ENCODE measurements at regions not wholly inside any gene's neighbourhood (a gene's known extent, or its start where the extent isn't known, plus 50 kb on each side); places are given as distances from the start of the nearest gene placed in this dataset.

GRCh38 chr21:27393726-27394125 is 426.8 kb upstream of the ADAMTS5 start:
- TF ChIP-seq, protein P1, sequence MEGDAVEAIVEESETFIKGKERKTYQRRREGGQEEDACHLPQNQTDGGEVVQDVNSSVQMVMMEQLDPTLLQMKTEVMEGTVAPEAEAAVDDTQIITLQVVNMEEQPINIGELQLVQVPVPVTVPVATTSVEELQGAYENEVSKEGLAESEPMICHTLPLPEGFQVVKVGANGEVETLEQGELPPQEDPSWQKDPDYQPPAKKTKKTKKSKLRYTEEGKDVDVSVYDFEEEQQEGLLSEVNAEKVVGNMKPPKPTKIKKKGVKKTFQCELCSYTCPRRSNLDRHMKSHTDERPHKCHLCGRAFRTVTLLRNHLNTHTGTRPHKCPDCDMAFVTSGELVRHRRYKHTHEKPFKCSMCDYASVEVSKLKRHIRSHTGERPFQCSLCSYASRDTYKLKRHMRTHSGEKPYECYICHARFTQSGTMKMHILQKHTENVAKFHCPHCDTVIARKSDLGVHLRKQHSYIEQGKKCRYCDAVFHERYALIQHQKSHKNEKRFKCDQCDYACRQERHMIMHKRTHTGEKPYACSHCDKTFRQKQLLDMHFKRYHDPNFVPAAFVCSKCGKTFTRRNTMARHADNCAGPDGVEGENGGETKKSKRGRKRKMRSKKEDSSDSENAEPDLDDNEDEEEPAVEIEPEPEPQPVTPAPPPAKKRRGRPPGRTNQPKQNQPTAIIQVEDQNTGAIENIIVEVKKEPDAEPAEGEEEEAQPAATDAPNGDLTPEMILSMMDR (IDR thresholded peaks at IDR 0.05; ENCODE audit: low read depth, low read length, poor library complexity, severe bottlenecking): no peak
- TF ChIP-seq EZH2phosphoT487 (IDR thresholded peaks at IDR 0.05; ENCODE audit: borderline replicate concordance, low read length): no peak
